MM.1S (cell line): ENCODE measurements at regions not wholly inside any gene's neighbourhood (a gene's known extent, or its start where the extent isn't known, plus 50 kb on each side); places are given as distances from the start of the nearest gene placed in this dataset.

Experiments used
- DNase-seq: peaks from one replicate; pipeline ENCODE4 v3.0.0-alpha.2; 2015
- H2AFZ ChIP-seq: fragments of 300-600 bp; sonication (generic); 2 replicates; pipeline ENCODE4 v1.6.0; 2016; ENCODE audit warnings: antibody characterized with exemption, low read length
- H3F3A ChIP-seq: fragments of 300-600 bp; sonication (generic); 2 replicates; pipeline ENCODE4 v1.6.1; 2016; ENCODE audit warnings: mild to moderate bottlenecking, antibody characterized with exemption, low read length, moderate library complexity, mixed read lengths; ENCODE audit not compliant: insufficient read depth
- H3K27ac ChIP-seq: fragments of 300-600 bp; sonication (generic); 2 replicates; pipeline ENCODE4 v1.5.1; 2016; ENCODE audit warnings: mild to moderate bottlenecking, low read length
- H3K27me3 ChIP-seq: fragments of 300-600 bp; sonication (generic); replicated peaks from 2 replicates; pipeline ENCODE4 v1.6.0; 2016; ENCODE audit warnings: low read length; ENCODE audit not compliant: insufficient read depth
- H3K36me3 ChIP-seq: fragments of 300-600 bp; sonication (generic); replicated peaks from 2 replicates; pipeline ENCODE4 v1.6.1; 2016; ENCODE audit warnings: mild to moderate bottlenecking, low read length, mixed read lengths; ENCODE audit not compliant: insufficient read depth
- H3K4me1 ChIP-seq: fragments of 300-600 bp; sonication (generic); 2 replicates; pipeline ENCODE4 v1.6.1; 2016; ENCODE audit warnings: low read length, mixed read lengths
- H3K4me2 ChIP-seq: fragments of 300-600 bp; sonication (generic); 2 replicates; pipeline ENCODE4 v1.6.0; 2016; ENCODE audit warnings: low read depth, low read length
- H3K4me3 ChIP-seq: fragments of 300-600 bp; sonication (generic); 2 replicates; pipeline ENCODE4 v1.5.1; 2016; ENCODE audit warnings: low read length, mixed read lengths
- H3K79me2 ChIP-seq: fragments of 300-600 bp; sonication (generic); 2 replicates; pipeline ENCODE4 v1.6.1; 2016; ENCODE audit warnings: mixed run types, low read length, mixed read lengths
- H3K9ac ChIP-seq: fragments of 300-600 bp; sonication (generic); 2 replicates; pipeline ENCODE4 v1.6.1; 2016; ENCODE audit warnings: low read length, mixed read lengths
- H3K9me2 ChIP-seq: fragments of 300-600 bp; sonication (generic); replicated peaks from 2 replicates; pipeline ENCODE4 v1.6.1; 2016; ENCODE audit warnings: mild to moderate bottlenecking, low read length, mixed read lengths; ENCODE audit not compliant: insufficient read depth
- H3K9me3 ChIP-seq: fragments of 300-600 bp; sonication (generic); replicated peaks from 2 replicates; pipeline ENCODE4 v1.6.1; 2016; ENCODE audit warnings: mild to moderate bottlenecking, low read length, mixed read lengths; ENCODE audit not compliant: insufficient read depth
- H4K20me1 ChIP-seq: fragments of 300-600 bp; sonication (generic); 2 replicates; pipeline ENCODE4 v1.6.1; 2016; ENCODE audit warnings: mild to moderate bottlenecking, low read length, moderate library complexity, mixed read lengths; ENCODE audit not compliant: insufficient read depth
- CTCF ChIP-seq: fragments of 300-600 bp; sonication (generic); IDR thresholded peaks from 2 replicates; pipeline ENCODE4 v1.5.1; 2016; ENCODE audit warnings: antibody characterized with exemption, low read length, mixed read lengths
- EZH2 ChIP-seq: fragments of 300-600 bp; sonication (generic); optimal IDR thresholded peaks from 2 replicates; pipeline ENCODE3; 2017; ENCODE audit warnings: low read depth, mild to moderate bottlenecking, antibody characterized with exemption, low read length, mixed read lengths
- EZH2phosphoT487 ChIP-seq: fragments of 300-600 bp; sonication (generic); IDR thresholded peaks from 2 replicates; pipeline ENCODE4 v1.6.1; 2018; ENCODE audit warnings: antibody characterized with exemption, low read length

- H3K9me2 ChIP-seq, result no peaks in the 10 kb centered on the region
- H3K9ac ChIP-seq, result no peak overlapping the region
- H3K4me1 ChIP-seq, result no peaks in the 10 kb centered on the region
- no peaks in the 10 kb centered on the region for H3K9me3 ChIP-seq
- no peaks in the 10 kb centered on the region for H4K20me1 ChIP-seq
- no peak for DNase-seq
- H3K27ac ChIP-seq, result no peak overlapping the region
- no peaks in the 10 kb centered on the region for H3F3A ChIP-seq
- no peak overlapping the region for H3K4me3 ChIP-seq
- TF ChIP-seq EZH2phosphoT487 (no peak), EZH2 (no peak), CTCF (no peak)
- no peaks in the 10 kb centered on the region for H3K27me3 ChIP-seq
- H2AFZ ChIP-seq, result no peak overlapping the region
- H3K36me3 ChIP-seq, result no peaks in the 10 kb centered on the region
- H3K4me2 ChIP-seq, result no peak overlapping the region
- no peaks in the 10 kb centered on the region for H3K79me2 ChIP-seq
Observed at GRCh38 chr7:15113752-15114151, 211.2 kb upstream of the DGKB start.

GRCh38 chr7:15105711-15106110, 203.2 kb upstream of the DGKB start:
- no peak overlapping the region for H3K4me2 ChIP-seq
- H3K36me3 ChIP-seq, result no peaks in the 10 kb centered on the region
- H3K9ac ChIP-seq, result no peak overlapping the region
- no peak overlapping the region for H3K4me3 ChIP-seq
- H3K27ac ChIP-seq, result no peak overlapping the region
- H3K79me2 ChIP-seq, result no peaks in the 10 kb centered on the region
- no peaks in the 10 kb centered on the region for H3F3A ChIP-seq
- H2AFZ ChIP-seq, result no peak overlapping the region
- DNase-seq, result no peak
- no peaks in the 10 kb centered on the region for H3K9me2 ChIP-seq
- no peaks in the 10 kb centered on the region for H3K9me3 ChIP-seq
- no peaks in the 10 kb centered on the region for H3K4me1 ChIP-seq
- H3K27me3 ChIP-seq, result no peaks in the 10 kb centered on the region
- no peaks in the 10 kb centered on the region for H4K20me1 ChIP-seq
- TF ChIP-seq EZH2, result no peak
- no peak for TF ChIP-seq CTCF
- no peak for TF ChIP-seq EZH2phosphoT487

- no peaks in the 10 kb centered on the region for H3K9me3 ChIP-seq
- no peak overlapping the region for H2AFZ ChIP-seq
- H3F3A ChIP-seq, result no peaks in the 10 kb centered on the region
- H3K4me2 ChIP-seq, result no peak overlapping the region
- H3K79me2 ChIP-seq, result no peaks in the 10 kb centered on the region
- H3K27me3 ChIP-seq, result no peaks in the 10 kb centered on the region
- no peak for TF ChIP-seq CTCF
- no peaks in the 10 kb centered on the region for H3K4me1 ChIP-seq
- H3K36me3 ChIP-seq, result no peaks in the 10 kb centered on the region
- no peaks in the 10 kb centered on the region for H3K9me2 ChIP-seq
- H3K27ac ChIP-seq, result no peak overlapping the region
- no peaks in the 10 kb centered on the region for H4K20me1 ChIP-seq
- no peak for DNase-seq
- no peak overlapping the region for H3K4me3 ChIP-seq
- H3K9ac ChIP-seq, result no peak overlapping the region
Observed at GRCh38 chr7:15104411-15105092, 202.0 kb upstream of the DGKB start.
